ENCODE measurements at regions not wholly inside any gene's neighbourhood (a gene's known extent, or its start where the extent isn't known, plus 50 kb on each side); places are given as distances from the start of the nearest gene placed in this dataset.

GRCh38 chr10:110407301-110408170, 90.2 kb upstream of the DUSP5 start:
- TF ChIP-seq CTCF (tag by site-specific recombination; IDR thresholded peaks at IDR 0.05) (no peak), REST (tag by site-specific recombination; IDR thresholded peaks at IDR 0.05) (no peak)
